GM21717 (cell line): ENCODE measurements at regions not wholly inside any gene's neighbourhood (a gene's known extent, or its start where the extent isn't known, plus 50 kb on each side); places are given as distances from the start of the nearest gene placed in this dataset.

Source experiments
- ATAC-seq: cut with Tn5 transposase; IDR thresholded peaks from one replicate; pipeline ENCODE4 v1.9.1; 2021; ENCODE audit warnings: mild to moderate bottlenecking, moderate library complexity; ENCODE audit not compliant: unreplicated experiment

GRCh38 chr2:238963161-238963970 lies 115.5 kb downstream of the TWIST2 start:
- ATAC-seq: no peak

DNA sequence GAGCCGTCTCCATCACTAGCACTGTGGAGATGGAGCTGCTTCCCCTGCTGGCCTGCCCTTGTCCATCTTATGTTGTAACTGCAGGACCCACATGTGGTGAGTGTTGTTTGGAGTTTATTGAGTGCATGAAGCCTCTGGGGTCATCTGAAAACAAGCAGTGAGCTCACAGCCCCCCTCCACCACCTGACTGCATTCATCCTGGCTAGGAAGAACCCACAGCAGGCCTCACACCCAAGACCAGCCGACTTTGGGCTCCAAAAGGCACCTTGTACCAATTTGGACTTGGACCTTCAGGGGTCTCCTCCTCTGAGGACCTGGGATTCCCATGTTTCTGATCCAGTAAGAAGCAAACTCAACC lies 116.1 kb downstream of the TWIST2 start:
- ATAC-seq: no peak

DNA sequence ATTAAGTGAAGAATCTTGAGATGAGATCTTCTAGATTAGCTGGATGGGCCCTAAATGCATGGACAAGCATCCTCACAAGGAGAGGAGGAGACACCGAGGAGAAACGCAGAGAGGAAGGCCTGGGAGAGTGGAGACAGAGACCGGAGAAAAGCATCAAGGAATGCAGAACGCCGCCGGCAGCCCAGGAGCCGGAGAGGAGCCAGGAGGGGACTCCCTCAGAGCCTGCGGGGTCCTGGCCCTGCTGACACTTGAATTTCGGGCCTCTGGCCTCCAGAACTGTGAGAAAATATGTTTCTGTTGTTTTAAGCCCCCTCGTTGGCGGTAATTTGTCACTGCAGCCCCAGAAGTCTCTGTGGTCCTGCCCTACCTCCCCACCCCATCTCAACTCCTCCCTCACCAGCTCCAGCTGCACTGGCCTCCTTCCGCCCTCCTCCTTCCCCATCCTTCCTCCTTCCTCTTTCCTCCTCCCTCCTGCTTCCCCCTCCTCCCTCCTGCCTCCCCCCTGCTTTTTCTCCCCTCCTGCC lies 116.7 kb downstream of the TWIST2 start:
- ATAC-seq: no peak

GRCh38 chr2:238965371-238966071 lies 117.6 kb downstream of the TWIST2 start:
- no peak for ATAC-seq

- no peak for ATAC-seq
Measured at GRCh38 chr2:238966072-238966937, 118.4 kb downstream of the TWIST2 start.

- no peak for ATAC-seq
Measured at GRCh38 chr2:238967031-238967977, 119.4 kb downstream of the TWIST2 start.

DNA sequence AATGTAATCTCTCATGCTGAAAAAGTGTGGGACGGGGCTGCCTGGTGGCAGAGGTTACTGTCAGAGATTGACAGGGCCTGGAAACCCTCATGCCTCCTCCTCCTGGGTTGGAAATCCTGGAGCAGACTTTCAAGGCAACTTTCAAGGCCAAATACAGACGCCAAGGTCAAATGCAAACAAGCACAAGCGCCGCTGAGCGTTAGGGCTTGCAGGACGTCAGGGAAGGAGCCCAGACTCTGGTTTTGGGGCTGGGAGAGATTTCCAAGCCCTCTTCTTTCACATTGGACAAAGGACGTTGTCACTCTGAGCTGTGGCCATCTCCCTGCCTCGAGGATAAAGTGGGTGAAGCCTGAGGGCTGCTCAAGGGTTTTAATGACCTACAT lies 120.1 kb downstream of the TWIST2 start:
- ATAC-seq: no peak

GRCh38 chr2:238968616-238969384 lies 120.9 kb downstream of the TWIST2 start:
- no peak for ATAC-seq

DNA sequence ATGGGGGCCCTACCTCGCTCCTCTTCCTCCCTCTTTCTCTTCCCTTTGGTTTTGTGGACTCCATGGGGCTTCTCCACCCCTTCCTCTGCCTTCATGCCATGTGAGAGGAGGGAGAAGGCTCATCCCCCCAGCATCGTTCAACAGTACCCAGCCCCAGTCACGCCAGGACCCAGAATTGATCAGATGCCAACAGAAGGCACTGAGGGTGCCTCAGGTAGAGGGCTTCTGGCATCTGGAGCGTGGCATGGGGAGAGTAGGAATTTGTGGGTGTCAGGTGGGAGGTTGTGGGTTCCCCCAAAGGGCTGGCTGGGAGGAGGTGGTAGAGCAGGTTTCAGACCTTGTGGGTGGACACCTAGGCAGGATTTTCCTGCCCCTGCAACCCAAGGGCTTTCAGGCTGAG lies 122.0 kb downstream of the TWIST2 start:
- ATAC-seq: no peak

GRCh38 chr2:238970553-238971081 lies 122.7 kb downstream of the TWIST2 start:
- peak; percentile 61 for ATAC-seq

GRCh38 chr2:238971318-238972145 lies 123.6 kb downstream of the TWIST2 start:
- no peak for ATAC-seq

- no peak for ATAC-seq
Measured at GRCh38 chr2:238972146-238972445, 124.2 kb downstream of the TWIST2 start.

DNA sequence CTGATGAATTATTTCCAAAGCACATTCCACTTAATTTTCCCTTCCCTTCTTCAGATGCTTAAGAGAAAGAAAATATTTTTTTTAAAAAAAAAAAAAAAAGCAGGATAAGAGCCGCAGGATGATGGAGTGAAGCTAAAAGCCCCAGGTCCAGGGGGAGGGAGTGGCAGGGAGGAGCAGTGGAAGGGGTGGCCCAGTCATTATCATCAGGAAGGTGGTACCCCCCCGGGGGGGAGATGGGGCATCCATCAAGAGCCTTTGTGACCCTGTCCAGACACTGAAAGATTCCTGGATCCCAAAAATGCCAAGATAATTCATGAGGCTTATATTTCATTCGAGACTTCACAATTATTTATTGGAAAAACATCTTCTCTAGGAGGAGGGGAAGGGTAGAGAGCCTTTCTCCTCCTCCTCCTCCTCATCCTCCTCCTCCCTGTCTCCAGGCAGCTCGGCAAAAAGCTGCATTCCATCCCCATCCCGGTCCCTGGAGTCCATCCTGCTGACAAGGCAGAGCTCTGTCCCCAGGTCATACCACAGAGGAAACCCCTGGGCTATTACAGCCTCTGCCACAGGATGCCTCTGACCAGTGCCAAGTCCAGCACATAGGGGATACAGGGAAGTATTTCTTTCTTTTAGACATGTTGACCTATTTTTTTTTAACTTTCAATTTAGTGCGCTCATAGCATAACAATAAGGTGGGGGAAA lies 125.3 kb downstream of the TWIST2 start:
- no peak for ATAC-seq

- no peak for ATAC-seq
Measured at GRCh38 chr2:238974081-238974480, 126.2 kb downstream of the TWIST2 start.

- ATAC-seq: no peak
Measured at GRCh38 chr2:238974501-238975166, 126.7 kb downstream of the TWIST2 start.

DNA sequence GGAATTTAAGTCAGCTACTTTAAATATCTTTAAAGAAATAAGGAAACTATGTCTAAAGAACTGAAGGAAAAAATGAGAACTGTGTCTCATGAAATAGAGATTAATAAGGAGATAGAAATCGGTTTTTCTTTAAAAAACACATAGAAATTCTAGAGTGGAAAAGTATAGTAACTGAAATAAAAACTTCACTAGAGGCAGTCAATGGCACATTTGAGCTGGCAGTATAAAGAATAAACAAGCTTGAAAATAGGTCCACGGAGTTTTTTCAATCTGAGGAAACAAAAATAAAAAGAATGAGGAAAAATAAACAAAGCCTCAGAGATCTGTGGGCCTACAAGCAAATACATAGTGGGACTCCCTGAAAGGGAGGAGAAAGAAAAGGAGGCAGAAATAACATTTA lies 127.5 kb downstream of the TWIST2 start:
- ATAC-seq: no peak

DNA sequence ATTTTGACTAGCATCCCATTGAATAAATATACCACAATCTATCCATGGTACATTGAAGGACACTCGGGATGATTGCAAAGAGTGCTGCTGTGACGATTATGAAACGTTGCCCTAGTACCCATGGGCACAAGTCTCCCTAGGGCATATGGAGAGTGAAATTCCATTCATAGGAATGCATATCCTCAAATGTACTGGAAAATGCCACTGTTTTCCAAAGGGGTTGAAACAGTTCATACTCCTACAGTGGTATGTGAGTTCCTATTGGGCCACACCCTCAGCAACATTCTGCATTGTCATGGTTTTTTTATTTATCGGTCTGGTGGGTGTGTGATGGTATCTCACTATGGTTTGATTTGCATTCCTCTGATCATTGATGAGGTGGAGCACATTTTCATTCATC lies 130.6 kb downstream of the TWIST2 start:
- ATAC-seq: no peak
